HuH-7.5 (cell line): ENCODE measurements at regions not wholly inside any gene's neighbourhood (a gene's known extent, or its start where the extent isn't known, plus 50 kb on each side); places are given as distances from the start of the nearest gene placed in this dataset.
"Not testable (repeated sequence)": the region's sequence is repeated elsewhere in the genome, so short reads cannot be mapped to it uniquely, and the experiment has no call there.

Experiments used
- DNase-seq: peaks from one replicate; pipeline ENCODE4 v3.0.0; 2011; ENCODE audit warnings: low spot score

GRCh38 chr16:29258946-29259634 is 147.4 kb downstream of the NPIPB11 start:
- DNase-seq = not testable (repeated sequence)

- not testable (repeated sequence) for DNase-seq
Measured at GRCh38 chr16:29257419-29258336, 148.8 kb downstream of the NPIPB11 start.

GRCh38 chr16:29256501-29256981 is 150.0 kb downstream of the NPIPB11 start:
- DNase-seq = no peak

- DNase-seq = not testable (repeated sequence)
Measured at GRCh38 chr16:29255957-29256356, 150.6 kb downstream of the NPIPB11 start.

GRCh38 chr16:29255496-29255796 is 151.1 kb downstream of the NPIPB11 start:
- DNase-seq = not testable (repeated sequence)

- no peak for DNase-seq
Measured at GRCh38 chr16:29254676-29255495, 151.6 kb downstream of the NPIPB11 start.

- not testable (repeated sequence) for DNase-seq
Measured at GRCh38 chr16:29253716-29254590, 152.6 kb downstream of the NPIPB11 start.

- not testable (repeated sequence) for DNase-seq
Measured at GRCh38 chr16:29253066-29253590, 153.4 kb downstream of the NPIPB11 start.

GRCh38 chr16:29252311-29252710 is 154.2 kb downstream of the NPIPB11 start:
- DNase-seq = not testable (repeated sequence)

- not testable (repeated sequence) for DNase-seq
Measured at GRCh38 chr16:29251571-29252011, 154.9 kb downstream of the NPIPB11 start.

GRCh38 chr16:29250923-29251434 is 155.5 kb downstream of the NPIPB11 start:
- DNase-seq = not testable (repeated sequence)

GRCh38 chr16:29250469-29250868 is 156.0 kb downstream of the NPIPB11 start:
- not testable (repeated sequence) for DNase-seq

- not testable (repeated sequence) for DNase-seq
Measured at GRCh38 chr16:29248940-29249318, 157.6 kb downstream of the NPIPB11 start.

- DNase-seq = not testable (repeated sequence)
Measured at GRCh38 chr16:29248306-29248939, 158.1 kb downstream of the NPIPB11 start.

- DNase-seq = not testable (repeated sequence)
Measured at GRCh38 chr16:29246091-29246490, 160.4 kb downstream of the NPIPB11 start.

GRCh38 chr16:29237971-29238370 is 168.5 kb downstream of the NPIPB11 start:
- DNase-seq = no peak

GRCh38 chr16:29237495-29237894 is 169.0 kb downstream of the NPIPB11 start:
- not testable (repeated sequence) for DNase-seq

GRCh38 chr16:29237023-29237422 is 169.5 kb downstream of the NPIPB11 start:
- DNase-seq = not testable (repeated sequence)

- DNase-seq = not testable (repeated sequence)
Measured at GRCh38 chr16:29235836-29236370, 170.6 kb downstream of the NPIPB11 start.
